ENCODE measurements at regions not wholly inside any gene's neighbourhood (a gene's known extent, or its start where the extent isn't known, plus 50 kb on each side); places are given as distances from the start of the nearest gene placed in this dataset.
A peak's percentile ranks its signal among the peaks of the same experiment; 100 is the strongest.

DNA sequence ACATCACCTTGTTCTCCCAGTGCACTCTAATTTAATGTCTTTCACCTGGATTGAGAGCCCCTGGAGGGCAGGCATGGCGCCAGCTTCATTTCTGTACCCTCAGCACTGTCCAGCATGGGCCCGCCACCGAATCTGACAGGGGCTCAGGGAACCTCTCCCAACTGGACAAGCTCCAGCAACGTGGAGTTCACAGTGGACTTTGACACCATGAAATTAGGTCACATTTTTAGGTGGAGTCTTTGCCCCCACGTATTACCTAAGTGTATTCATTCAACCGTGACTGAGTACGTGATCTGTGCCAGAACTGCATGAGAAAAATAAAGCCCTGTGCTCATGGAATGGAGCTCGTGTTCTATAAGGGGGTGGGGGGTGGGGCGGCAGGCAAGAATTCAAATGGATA lies 94.1 kb upstream of the ATP2B2 start:
- TF ChIP-seq CSDC2 (CRISPR knock-in tag; IDR thresholded peaks at IDR 0.05) (no peak), ZNF565 (CRISPR knock-in tag; conservative IDR thresholded peaks at IDR 0.05; ENCODE audit: low read depth) (no peak), GLIS3 (CRISPR knock-in tag; IDR thresholded peaks at IDR 0.05) (no peak), PPARA (CRISPR knock-in tag; IDR thresholded peaks at IDR 0.05; ENCODE audit: borderline replicate concordance) (no peak), ZC3H10 (CRISPR knock-in tag; IDR thresholded peaks at IDR 0.05) (no peak), OSR1 (CRISPR knock-in tag; IDR thresholded peaks at IDR 0.05) (no peak), SNAI2 (CRISPR knock-in tag; IDR thresholded peaks at IDR 0.05) (no peak)
- TF ChIP-seq, protein P1, sequence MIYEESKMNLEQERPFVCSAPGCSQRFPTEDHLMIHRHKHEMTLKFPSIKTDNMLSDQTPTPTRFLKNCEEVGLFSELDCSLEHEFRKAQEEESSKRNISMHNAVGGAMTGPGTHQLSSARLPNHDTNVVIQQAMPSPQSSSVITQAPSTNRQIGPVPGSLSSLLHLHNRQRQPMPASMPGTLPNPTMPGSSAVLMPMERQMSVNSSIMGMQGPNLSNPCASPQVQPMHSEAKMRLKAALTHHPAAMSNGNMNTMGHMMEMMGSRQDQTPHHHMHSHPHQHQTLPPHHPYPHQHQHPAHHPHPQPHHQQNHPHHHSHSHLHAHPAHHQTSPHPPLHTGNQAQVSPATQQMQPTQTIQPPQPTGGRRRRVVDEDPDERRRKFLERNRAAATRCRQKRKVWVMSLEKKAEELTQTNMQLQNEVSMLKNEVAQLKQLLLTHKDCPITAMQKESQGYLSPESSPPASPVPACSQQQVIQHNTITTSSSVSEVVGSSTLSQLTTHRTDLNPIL (CRISPR knock-in tag; IDR thresholded peaks at IDR 0.05; ENCODE audit: low read depth) = no peak
- TF ChIP-seq, protein P2, sequence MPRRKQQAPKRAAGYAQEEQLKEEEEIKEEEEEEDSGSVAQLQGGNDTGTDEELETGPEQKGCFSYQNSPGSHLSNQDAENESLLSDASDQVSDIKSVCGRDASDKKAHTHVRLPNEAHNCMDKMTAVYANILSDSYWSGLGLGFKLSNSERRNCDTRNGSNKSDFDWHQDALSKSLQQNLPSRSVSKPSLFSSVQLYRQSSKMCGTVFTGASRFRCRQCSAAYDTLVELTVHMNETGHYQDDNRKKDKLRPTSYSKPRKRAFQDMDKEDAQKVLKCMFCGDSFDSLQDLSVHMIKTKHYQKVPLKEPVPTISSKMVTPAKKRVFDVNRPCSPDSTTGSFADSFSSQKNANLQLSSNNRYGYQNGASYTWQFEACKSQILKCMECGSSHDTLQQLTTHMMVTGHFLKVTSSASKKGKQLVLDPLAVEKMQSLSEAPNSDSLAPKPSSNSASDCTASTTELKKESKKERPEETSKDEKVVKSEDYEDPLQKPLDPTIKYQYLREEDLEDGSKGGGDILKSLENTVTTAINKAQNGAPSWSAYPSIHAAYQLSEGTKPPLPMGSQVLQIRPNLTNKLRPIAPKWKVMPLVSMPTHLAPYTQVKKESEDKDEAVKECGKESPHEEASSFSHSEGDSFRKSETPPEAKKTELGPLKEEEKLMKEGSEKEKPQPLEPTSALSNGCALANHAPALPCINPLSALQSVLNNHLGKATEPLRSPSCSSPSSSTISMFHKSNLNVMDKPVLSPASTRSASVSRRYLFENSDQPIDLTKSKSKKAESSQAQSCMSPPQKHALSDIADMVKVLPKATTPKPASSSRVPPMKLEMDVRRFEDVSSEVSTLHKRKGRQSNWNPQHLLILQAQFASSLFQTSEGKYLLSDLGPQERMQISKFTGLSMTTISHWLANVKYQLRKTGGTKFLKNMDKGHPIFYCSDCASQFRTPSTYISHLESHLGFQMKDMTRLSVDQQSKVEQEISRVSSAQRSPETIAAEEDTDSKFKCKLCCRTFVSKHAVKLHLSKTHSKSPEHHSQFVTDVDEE (CRISPR knock-in tag; IDR thresholded peaks at IDR 0.05) = no peak
- TF ChIP-seq, protein P3, sequence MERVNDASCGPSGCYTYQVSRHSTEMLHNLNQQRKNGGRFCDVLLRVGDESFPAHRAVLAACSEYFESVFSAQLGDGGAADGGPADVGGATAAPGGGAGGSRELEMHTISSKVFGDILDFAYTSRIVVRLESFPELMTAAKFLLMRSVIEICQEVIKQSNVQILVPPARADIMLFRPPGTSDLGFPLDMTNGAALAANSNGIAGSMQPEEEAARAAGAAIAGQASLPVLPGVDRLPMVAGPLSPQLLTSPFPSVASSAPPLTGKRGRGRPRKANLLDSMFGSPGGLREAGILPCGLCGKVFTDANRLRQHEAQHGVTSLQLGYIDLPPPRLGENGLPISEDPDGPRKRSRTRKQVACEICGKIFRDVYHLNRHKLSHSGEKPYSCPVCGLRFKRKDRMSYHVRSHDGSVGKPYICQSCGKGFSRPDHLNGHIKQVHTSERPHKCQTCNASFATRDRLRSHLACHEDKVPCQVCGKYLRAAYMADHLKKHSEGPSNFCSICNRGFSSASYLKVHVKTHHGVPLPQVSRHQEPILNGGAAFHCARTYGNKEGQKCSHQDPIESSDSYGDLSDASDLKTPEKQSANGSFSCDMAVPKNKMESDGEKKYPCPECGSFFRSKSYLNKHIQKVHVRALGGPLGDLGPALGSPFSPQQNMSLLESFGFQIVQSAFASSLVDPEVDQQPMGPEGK (CRISPR knock-in tag; IDR thresholded peaks at IDR 0.05; ENCODE audit: borderline replicate concordance) = no peak

DNA sequence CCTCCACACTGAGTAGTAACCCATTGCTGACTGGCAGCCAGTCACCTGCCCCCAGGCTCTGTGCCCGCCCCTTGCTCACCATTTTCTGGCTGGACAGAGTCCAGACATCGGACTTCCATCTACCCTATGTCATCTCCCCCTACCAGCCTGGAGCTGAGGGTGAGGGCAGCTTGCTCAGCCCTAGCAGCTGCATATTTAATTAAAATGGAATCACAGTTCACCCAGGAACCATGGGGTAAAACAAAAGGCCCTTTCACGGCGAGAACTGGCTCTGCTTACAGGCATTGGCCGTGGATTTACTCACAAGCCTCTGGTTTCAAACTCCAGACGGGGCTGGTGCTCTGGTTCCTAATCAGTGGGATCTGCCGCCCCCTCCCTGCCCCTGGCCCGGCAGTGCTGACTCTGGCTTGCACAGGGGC lies 94.9 kb upstream of the ATP2B2 start:
- ATAC-seq = peak; percentile 24; the same call in 1 of the 3 replicates
- TF ChIP-seq, protein P3 (CRISPR knock-in tag; IDR thresholded peaks at IDR 0.05; ENCODE audit: borderline replicate concordance) = no peak
- TF ChIP-seq, protein P1 (CRISPR knock-in tag; IDR thresholded peaks at IDR 0.05; ENCODE audit: low read depth) = no peak
- TF ChIP-seq, protein P2 (CRISPR knock-in tag; IDR thresholded peaks at IDR 0.05) = no peak
- TF ChIP-seq ZNF70 (CRISPR knock-in tag; IDR thresholded peaks at IDR 0.05) (no peak), CSDC2 (CRISPR knock-in tag; IDR thresholded peaks at IDR 0.05) (no peak), ZFP30 (CRISPR knock-in tag; IDR thresholded peaks at IDR 0.05) (no peak), TCF4 (CRISPR knock-in tag; IDR thresholded peaks at IDR 0.05; ENCODE audit: borderline replicate concordance) (peak; percentile 41; the same call in 1 of the 2 replicates)

More for the DNA sequence above, 94.1 kb upstream of the ATP2B2 start:
- ATAC-seq = no peak

DNA sequence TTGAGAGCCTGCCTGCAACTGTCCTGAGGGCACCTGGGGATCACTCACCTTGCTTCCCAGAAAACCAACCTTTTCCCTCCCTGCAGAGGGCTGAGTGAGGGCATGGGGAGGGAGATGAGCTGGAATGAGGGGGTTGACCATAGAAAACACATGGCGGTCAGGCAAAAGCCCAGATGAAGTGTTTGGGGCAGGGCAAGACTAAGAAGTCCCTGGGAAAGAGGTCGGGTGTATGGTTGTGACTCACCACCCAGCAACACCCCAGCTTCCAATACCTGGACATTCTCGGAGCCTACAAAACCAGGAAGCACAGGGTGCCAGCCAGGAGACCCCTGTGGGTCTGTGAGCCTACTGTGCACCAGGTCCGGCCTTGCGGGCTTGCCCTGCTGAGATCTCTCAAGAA lies 95.3 kb upstream of the ATP2B2 start:
- ATAC-seq = no peak
- TF ChIP-seq, protein P4, sequence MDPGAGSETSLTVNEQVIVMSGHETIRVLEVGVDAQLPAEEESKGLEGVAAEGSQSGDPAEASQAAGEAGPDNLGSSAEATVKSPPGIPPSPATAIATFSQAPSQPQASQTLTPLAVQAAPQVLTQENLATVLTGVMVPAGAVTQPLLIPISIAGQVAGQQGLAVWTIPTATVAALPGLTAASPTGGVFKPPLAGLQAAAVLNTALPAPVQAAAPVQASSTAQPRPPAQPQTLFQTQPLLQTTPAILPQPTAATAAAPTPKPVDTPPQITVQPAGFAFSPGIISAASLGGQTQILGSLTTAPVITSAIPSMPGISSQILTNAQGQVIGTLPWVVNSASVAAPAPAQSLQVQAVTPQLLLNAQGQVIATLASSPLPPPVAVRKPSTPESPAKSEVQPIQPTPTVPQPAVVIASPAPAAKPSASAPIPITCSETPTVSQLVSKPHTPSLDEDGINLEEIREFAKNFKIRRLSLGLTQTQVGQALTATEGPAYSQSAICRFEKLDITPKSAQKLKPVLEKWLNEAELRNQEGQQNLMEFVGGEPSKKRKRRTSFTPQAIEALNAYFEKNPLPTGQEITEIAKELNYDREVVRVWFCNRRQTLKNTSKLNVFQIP (CRISPR knock-in tag; IDR thresholded peaks at IDR 0.05; ENCODE audit: borderline replicate concordance, low read depth) = no peak
- no peak for TF ChIP-seq ZFP30 (CRISPR knock-in tag; IDR thresholded peaks at IDR 0.05)
- no peak for TF ChIP-seq BACH2 (CRISPR knock-in tag; IDR thresholded peaks at IDR 0.05; ENCODE audit: borderline replicate concordance)
- TF ChIP-seq ZC3H10 (CRISPR knock-in tag; IDR thresholded peaks at IDR 0.05) = no peak
- no peak for TF ChIP-seq RARB (CRISPR knock-in tag; IDR thresholded peaks at IDR 0.05)
- TF ChIP-seq, protein P2 (CRISPR knock-in tag; IDR thresholded peaks at IDR 0.05) = no peak
- TF ChIP-seq ZNF8 (CRISPR knock-in tag; IDR thresholded peaks at IDR 0.05) = no peak
- no peak for TF ChIP-seq ZFP3 (CRISPR knock-in tag; IDR thresholded peaks at IDR 0.05)
- TF ChIP-seq PPARA (CRISPR knock-in tag; IDR thresholded peaks at IDR 0.05; ENCODE audit: borderline replicate concordance) = no peak
- TF ChIP-seq TOX (CRISPR knock-in tag; IDR thresholded peaks at IDR 0.05; ENCODE audit: borderline replicate concordance) = no peak
- no peak for TF ChIP-seq ZNF565 (CRISPR knock-in tag; conservative IDR thresholded peaks at IDR 0.05; ENCODE audit: low read depth)
